Heart right ventricle (tissue), 16 donors: ENCODE measurements at regions not wholly inside any gene's neighbourhood (a gene's known extent, or its start where the extent isn't known, plus 50 kb on each side); places are given as distances from the start of the nearest gene placed in this dataset.

Source experiments
- ATAC-seq, 8 donors: fragments of 200-7000 bp; cut with Tn5 transposase; one replicate each; pipeline ENCODE4 v1.9.1; 2020; ENCODE audit warnings: mild to moderate bottlenecking in 8 of 8, moderate library complexity in 8 of 8, moderate number of reproducible peaks in 1 of 8
- DNase-seq, 2 donors: peaks; one replicate each; pipeline ENCODE4 v3.0.0-alpha.2; 2020
- H3K27ac ChIP-seq, 10 donors: fragments of 200-600 bp; sonication (generic) in 2 of 10; one replicate each; pipeline versions ENCODE4 v1.5.0 to v1.8.0; 2020 to 2022; ENCODE audit warnings: mild to moderate bottlenecking in 3 of 10
- H3K27me3 ChIP-seq, 7 donors: fragments of 200-600 bp; one replicate each; pipeline ENCODE4 v1.8.0; 2021 to 2022; ENCODE audit warnings: mild to moderate bottlenecking in 2 of 7
- H3K36me3 ChIP-seq, 9 donors: fragments of 200-600 bp; sonication (generic) in 1 of 9; one replicate each; pipeline versions ENCODE4 v1.5.0 to v1.8.0; 2020 to 2022; ENCODE audit warnings: mild to moderate bottlenecking in 2 of 9
- H3K4me1 ChIP-seq, 9 donors: fragments of 200-600 bp; sonication (generic) in 1 of 9; one replicate each; pipeline versions ENCODE4 v1.5.0 to v1.8.0; 2020 to 2022; ENCODE audit warnings: mild to moderate bottlenecking in 4 of 9
- H3K4me3 ChIP-seq, 10 donors: fragments of 200-600 bp; sonication (generic) in 2 of 10; one replicate each; pipeline versions ENCODE4 v1.5.0 to v1.8.0; 2020 to 2022; ENCODE audit warnings: mild to moderate bottlenecking in 7 of 10, moderate library complexity in 2 of 10
- H3K9me3 ChIP-seq, 11 donors: fragments of 200-600 bp in 10 of 11; sonication (generic) in 2 of 11; one replicate each; pipeline versions ENCODE4 v1.5.0 to v1.8.0; 2013 to 2022; ENCODE audit warnings: mild to moderate bottlenecking in 2 of 11, control low read depth in 1 of 11, moderate library complexity in 1 of 11
- WGBS, 2 donors: extraction: QIAGEN DNeasy Blood & Tissue Kit; methylation state at CpG; one replicate each; pipeline ENCODE4 v1.1.7; 2013; ENCODE audit warnings: inconsistent platforms in 1 of 2; 5-methylcytosine and 5-hydroxymethylcytosine counted together
- intact Hi-C, 10 donors: fragments of 100-400 bp; cut with DNase I; formaldehyde crosslinking; loops; one replicate each; pipeline versions ENCODE4 v1.11.1 to v1.14.2; 2022
- TF ChIP-seq, protein P1 (sequence below), 9 donors: fragments of 200-600 bp; sonication (generic) in 2 of 9; IDR thresholded peaks; one replicate each; pipeline versions ENCODE4 v1.5.0 to v1.8.0; 2021 to 2022; ENCODE audit warnings: antibody characterized with exemption in 9 of 9, mild to moderate bottlenecking in 5 of 9, moderate library complexity in 1 of 9
- donor health status: Arrhythmogenic right ventricular cardiomyopathy.
- donor health status: ischemic (EF 13 %, LVEDD 7.1; RV severe dilation, severe dysfunction).
- donor health status: healthy with polysubstance abuse.
- donor health status: DM: no; HTN: yes; CAD: no.
- donor health status: DM: no; HTN: no; CAD: no.
- donor health status: ischemic (EF 25% LVEDD 6.9; RV normal size, moderate dysfunction).
- donor health status: ischemic (EF 25% LVEDD 5.7; RV mildly dilated, moderate dysfunction).
- donor health status: healthy.
- donor health status: DM: yes; HTN: yes; CAD: no.
- donor health status: Ischemic cardiomyopathy.
- donor health status: ischemic (EF 35%, LVEDD 5.7; RV mildly dilated, moderate dysfunction).
- donor health status: nonischemic (EF 11% LVEDD 7.7; RV severe dilation, severe dysfunction).
- donor health status: DM: yes; HTN: yes; CAD: no.
- donor health status: PGD.
- donor health status: ischemic (EF 29% LVEDD 5.4; RV normal size, mild dysfunction).
- donor health status: nonischemic (EF 23%, LVEDD 6.1; RV moderate dilation, normal function).

DNA sequence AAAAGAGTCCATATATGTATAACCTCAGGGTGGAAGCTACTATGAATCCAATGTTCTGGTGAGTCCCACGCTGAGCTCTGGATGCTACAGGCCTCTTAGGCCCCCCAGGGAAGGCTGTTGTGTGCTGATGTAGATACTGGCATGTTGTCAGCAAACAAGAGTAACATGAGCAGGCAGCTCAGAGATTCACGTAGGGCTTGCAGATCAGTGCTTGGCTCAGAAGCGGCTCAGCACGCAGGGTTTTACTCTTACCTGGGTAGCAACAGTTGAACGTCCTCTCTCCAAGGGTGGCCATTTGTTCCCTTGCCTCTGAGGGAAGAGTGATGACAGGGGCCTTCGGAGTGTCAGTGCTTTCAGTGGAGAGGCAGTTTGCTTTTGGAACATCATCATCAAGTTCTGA, 93.4 kb downstream of the ZFP64 start:
- no peaks in the 10 kb centered on the region for H3K9me3 ChIP-seq
- intact Hi-C loops, result loop anchor here in 1 of 10 donors (10.0 kb wide), 1 partner anchor 303 kb away; no protein-coding TSS in a partner anchor
- H3K4me1 ChIP-seq, result peaks cover 0 to 2% (median 0%) of the 10 kb centered on the region in 9 donors
- no peak overlapping the region for H3K27ac ChIP-seq
- 87 to 89% methylated on average over 6 of the region's 6 CpGs for WGBS, 2 donors
- TF ChIP-seq, protein P1, sequence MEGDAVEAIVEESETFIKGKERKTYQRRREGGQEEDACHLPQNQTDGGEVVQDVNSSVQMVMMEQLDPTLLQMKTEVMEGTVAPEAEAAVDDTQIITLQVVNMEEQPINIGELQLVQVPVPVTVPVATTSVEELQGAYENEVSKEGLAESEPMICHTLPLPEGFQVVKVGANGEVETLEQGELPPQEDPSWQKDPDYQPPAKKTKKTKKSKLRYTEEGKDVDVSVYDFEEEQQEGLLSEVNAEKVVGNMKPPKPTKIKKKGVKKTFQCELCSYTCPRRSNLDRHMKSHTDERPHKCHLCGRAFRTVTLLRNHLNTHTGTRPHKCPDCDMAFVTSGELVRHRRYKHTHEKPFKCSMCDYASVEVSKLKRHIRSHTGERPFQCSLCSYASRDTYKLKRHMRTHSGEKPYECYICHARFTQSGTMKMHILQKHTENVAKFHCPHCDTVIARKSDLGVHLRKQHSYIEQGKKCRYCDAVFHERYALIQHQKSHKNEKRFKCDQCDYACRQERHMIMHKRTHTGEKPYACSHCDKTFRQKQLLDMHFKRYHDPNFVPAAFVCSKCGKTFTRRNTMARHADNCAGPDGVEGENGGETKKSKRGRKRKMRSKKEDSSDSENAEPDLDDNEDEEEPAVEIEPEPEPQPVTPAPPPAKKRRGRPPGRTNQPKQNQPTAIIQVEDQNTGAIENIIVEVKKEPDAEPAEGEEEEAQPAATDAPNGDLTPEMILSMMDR (IDR thresholded peaks at IDR 0.05), result no peak
- ATAC-seq, result no peak
- DNase-seq, result no peak
- no peak overlapping the region for H3K4me3 ChIP-seq
- peaks cover 0 to 22% (median 0%) of the 10 kb centered on the region in 9 donors for H3K36me3 ChIP-seq
- peaks cover 0 to 12% (median 4%) of the 10 kb centered on the region in 7 donors for H3K27me3 ChIP-seq

DNA sequence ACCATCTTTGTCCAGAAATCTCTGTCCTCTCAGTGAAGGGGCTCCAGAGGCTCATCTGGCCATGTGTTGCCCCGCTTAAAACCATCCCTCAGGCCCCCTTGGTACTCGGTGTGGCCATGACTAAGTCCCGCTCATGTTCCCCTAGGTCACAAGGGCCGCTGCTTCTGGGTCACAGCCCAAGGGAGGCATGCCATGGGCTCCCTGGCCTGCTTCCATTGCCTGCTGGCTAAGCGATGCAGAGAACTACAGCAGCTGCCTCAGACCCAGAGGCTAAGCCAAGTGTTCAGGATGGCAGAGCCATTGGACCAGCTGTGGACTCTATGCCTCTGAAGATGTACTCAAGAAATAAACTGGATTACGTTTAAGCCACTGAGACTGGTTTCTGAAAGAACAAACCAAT, 95.5 kb downstream of the ZFP64 start:
- Histone ChIP-seq H3K9me3 (no peaks in the 10 kb centered on the region), H3K36me3 (peaks cover 0 to 22% (median 0%) of the 10 kb centered on the region in 9 donors), H3K27ac (no peak overlapping the region), H3K4me1 (no peaks in the 10 kb centered on the region), H3K27me3 (no peaks in the 10 kb centered on the region), H3K4me3 (no peak overlapping the region)
- peak in 1 of 2 donors; percentile 17 for DNase-seq
- peak in 1 of 8 donors; percentile 71 for ATAC-seq
- TF ChIP-seq, protein P1 (IDR thresholded peaks at IDR 0.05), result no peak
- WGBS, 2 donors, result 91 to 95% methylated on average over 6 of the region's 6 CpGs
- intact Hi-C loops, result loop anchor here in 1 of 10 donors (10.0 kb wide), 1 partner anchor 301 kb away; no protein-coding TSS in a partner anchor

DNA sequence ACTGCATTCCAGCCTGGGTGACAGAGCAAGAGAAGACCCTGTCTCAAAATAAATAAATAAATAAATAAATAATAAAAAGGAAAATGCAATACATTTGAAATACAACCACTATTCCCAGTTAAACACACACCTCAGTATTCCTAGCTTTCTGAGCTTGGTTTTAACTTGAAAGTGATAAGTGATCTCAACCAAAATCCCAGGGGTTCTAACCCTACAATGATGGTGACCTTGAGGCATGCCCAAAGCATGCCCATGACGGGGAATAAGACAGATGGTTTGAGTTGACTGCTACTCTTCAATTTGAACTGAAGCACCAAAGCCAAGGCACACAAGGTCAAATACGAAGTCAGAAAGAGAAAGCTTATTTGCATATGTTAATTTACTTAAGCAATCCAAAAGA, 96.9 kb downstream of the ZFP64 start:
- no peak overlapping the region for H3K4me3 ChIP-seq
- DNase-seq (no peak), ATAC-seq (no peak)
- H3K27ac ChIP-seq, result no peak overlapping the region
- 70 to 91% methylated on average over 2 of the region's 2 CpGs for WGBS, 2 donors
- TF ChIP-seq, protein P1 (IDR thresholded peaks at IDR 0.05), result no peak
- H3K4me1 ChIP-seq, result no peaks in the 10 kb centered on the region
- peaks cover 0 to 22% (median 0%) of the 10 kb centered on the region in 9 donors for H3K36me3 ChIP-seq
- no peaks in the 10 kb centered on the region for H3K27me3 ChIP-seq
- intact Hi-C loops, result loop anchor here in 1 of 10 donors (10.0 kb wide), 1 partner anchor 300 kb away; no protein-coding TSS in a partner anchor
- H3K9me3 ChIP-seq, result no peaks in the 10 kb centered on the region

- TF ChIP-seq, protein P1 (IDR thresholded peaks at IDR 0.05), result no peak
- H3K27me3 ChIP-seq, result no peaks in the 10 kb centered on the region
Measured at GRCh38 chr20:52093575-52093974, 98.0 kb downstream of the ZFP64 start.

More at GRCh38 chr20:52093575-52093974, 98.0 kb downstream of the ZFP64 start:
- Histone ChIP-seq H3K36me3 (peaks cover 0 to 24% (median 0%) of the 10 kb centered on the region in 9 donors), H3K9me3 (no peaks in the 10 kb centered on the region), H3K27ac (no peak overlapping the region), H3K4me3 (no peak overlapping the region), H3K4me1 (no peaks in the 10 kb centered on the region)
- DNase-seq, result no peak
- ATAC-seq, result no peak
- intact Hi-C loops, result loop anchor here in 1 of 10 donors (10.0 kb wide), 1 partner anchor 299 kb away; no protein-coding TSS in a partner anchor
- 94 to 95% methylated on average over 4 of the region's 4 CpGs for WGBS, 2 donors
